Smooth muscle cell (in vitro differentiated cells): ENCODE measurements at regions not wholly inside any gene's neighbourhood (a gene's known extent, or its start where the extent isn't known, plus 50 kb on each side); places are given as distances from the start of the nearest gene placed in this dataset.

Source experiments
- DNase-seq: peaks from one replicate; lab custom pipeline; 2025; ENCODE audit not compliant: unreplicated experiment; lab: John Stamatoyannopoulos, UW
- H2AFZ ChIP-seq: fragments of 200-600 bp; sonication (generic); 2 replicates; pipeline ENCODE4 v1.6.0; 2016; ENCODE audit warnings: antibody characterized with exemption, low read depth, mild to moderate bottlenecking
- H3F3A ChIP-seq: fragments of 200-600 bp; sonication (generic); 2 replicates; pipeline ENCODE4 v1.6.0; 2017; ENCODE audit warnings: antibody characterized with exemption, low read depth
- H3K27ac ChIP-seq: fragments of 200-600 bp; sonication (generic); 2 replicates; pipeline ENCODE4 v1.5.1; 2016; ENCODE audit warnings: low read depth, mild to moderate bottlenecking
- H3K27me3 ChIP-seq: fragments of 200-600 bp; sonication (generic); 2 replicates; pipeline ENCODE4 v1.6.1; 2016; ENCODE audit warnings: low read depth, mild to moderate bottlenecking
- H3K36me3 ChIP-seq: fragments of 200-600 bp; sonication (generic); 2 replicates; pipeline ENCODE4 v1.5.1; 2016; ENCODE audit warnings: low read depth
- H3K4me1 ChIP-seq: fragments of 200-600 bp; sonication (generic); 2 replicates; pipeline ENCODE4 v1.5.1; 2016; ENCODE audit warnings: low read depth
- H3K4me2 ChIP-seq: fragments of 200-600 bp; sonication (generic); 2 replicates; pipeline ENCODE4 v1.6.0; 2016; ENCODE audit warnings: mild to moderate bottlenecking
- H3K4me3 ChIP-seq: fragments of 200-600 bp; sonication (generic); 2 replicates; pipeline ENCODE4 v1.5.1; 2016; ENCODE audit warnings: mild to moderate bottlenecking
- H3K79me2 ChIP-seq: fragments of 200-600 bp; sonication (generic); 2 replicates; pipeline ENCODE4 v1.6.0; 2016; ENCODE audit warnings: low read depth, mild to moderate bottlenecking
- H3K9ac ChIP-seq: fragments of 200-600 bp; sonication (generic); 2 replicates; pipeline ENCODE4 v1.6.0; 2016; ENCODE audit warnings: low read depth
- H3K9me3 ChIP-seq: fragments of 200-600 bp; sonication (generic); replicated peaks from 2 replicates; pipeline ENCODE4 v1.5.1; 2016; ENCODE audit warnings: low read depth
- H4K20me1 ChIP-seq: fragments of 200-600 bp; sonication (generic); 2 replicates; pipeline ENCODE4 v1.6.0; 2016; ENCODE audit warnings: low read depth
- CTCF ChIP-seq: fragments of 200-600 bp; sonication (generic); IDR thresholded peaks from 2 replicates; pipeline ENCODE4 v1.5.1; 2017; ENCODE audit warnings: borderline replicate concordance, mild to moderate bottlenecking, antibody characterized with exemption; ENCODE audit not compliant: insufficient read depth, poor library complexity, severe bottlenecking
- WGBS: methylation state at CpG from one replicate; pipeline ENCODE4 v1.1.7; 2016; ENCODE audit warnings: low lambda C conversion rate; 5-methylcytosine and 5-hydroxymethylcytosine counted together

- no peaks in the 10 kb centered on the region for H3K36me3 ChIP-seq
These were observed 118.3 kb upstream of the SHH start for GRCh38 chr7:155930527-155930926.

GRCh38 chr7:155930061-155930460 is 117.8 kb upstream of the SHH start:
- no peak for TF ChIP-seq CTCF
- 82% methylated on average over 8 of the region's 8 CpGs for WGBS

More at GRCh38 chr7:155930527-155930926, 118.3 kb upstream of the SHH start:
- WGBS = 100% methylated on average over 1 of the region's 1 CpG
- no peaks in the 10 kb centered on the region for H3K79me2 ChIP-seq
- H2AFZ ChIP-seq = no peak overlapping the region
- H3K9me3 ChIP-seq = no peaks in the 10 kb centered on the region
- no peak overlapping the region for H3K9ac ChIP-seq
- H3K4me3 ChIP-seq = no peak overlapping the region
- H4K20me1 ChIP-seq = no peaks in the 10 kb centered on the region
- no peak for DNase-seq
- H3K27ac ChIP-seq = no peak overlapping the region
- no peaks in the 10 kb centered on the region for H3K4me1 ChIP-seq
- H3K4me2 ChIP-seq = no peak overlapping the region
- no peaks in the 10 kb centered on the region for H3K27me3 ChIP-seq
- no peak for TF ChIP-seq CTCF
- H3F3A ChIP-seq = no peaks in the 10 kb centered on the region

DNA sequence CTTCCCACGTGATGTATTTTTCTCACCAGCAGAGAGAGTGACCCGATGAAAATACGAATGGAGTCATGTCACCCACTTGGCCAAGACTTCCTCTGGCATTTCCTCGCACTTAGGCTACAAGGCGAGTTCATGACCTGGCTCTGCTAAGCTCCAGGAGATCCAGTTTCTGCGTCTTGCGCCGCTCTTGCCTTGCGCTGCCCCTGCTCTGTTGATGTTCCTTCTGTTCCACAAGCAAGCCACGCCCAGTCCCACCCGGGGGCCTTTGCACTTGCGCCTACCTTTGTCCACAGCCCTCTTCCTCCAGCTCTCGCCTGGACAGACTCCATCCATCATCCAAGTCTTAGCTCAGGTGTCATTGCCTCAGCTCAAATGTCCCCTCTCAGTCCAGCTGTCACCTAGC is 116.3 kb upstream of the SHH start:
- no peaks in the 10 kb centered on the region for H3K36me3 ChIP-seq
- H3K27me3 ChIP-seq = no peaks in the 10 kb centered on the region
- no peaks in the 10 kb centered on the region for H4K20me1 ChIP-seq
- H3K79me2 ChIP-seq = no peaks in the 10 kb centered on the region
- H3F3A ChIP-seq = no peaks in the 10 kb centered on the region
- no peaks in the 10 kb centered on the region for H3K9me3 ChIP-seq
- H3K9ac ChIP-seq = no peak overlapping the region
- H2AFZ ChIP-seq = no peak overlapping the region
- no peak for TF ChIP-seq CTCF
- no peak overlapping the region for H3K27ac ChIP-seq
- H3K4me1 ChIP-seq = no peaks in the 10 kb centered on the region
- DNase-seq = no peak
- H3K4me3 ChIP-seq = no peak overlapping the region
- no peak overlapping the region for H3K4me2 ChIP-seq
- 84% methylated on average over 12 of the region's 13 CpGs for WGBS

More at GRCh38 chr7:155930061-155930460, 117.8 kb upstream of the SHH start:
- DNase-seq = no peak
- H3K9ac ChIP-seq = no peak overlapping the region
- H3K4me1 ChIP-seq = no peaks in the 10 kb centered on the region
- H3F3A ChIP-seq = no peaks in the 10 kb centered on the region
- H2AFZ ChIP-seq = no peak overlapping the region
- H3K4me3 ChIP-seq = no peak overlapping the region
- H3K4me2 ChIP-seq = no peak overlapping the region
- no peaks in the 10 kb centered on the region for H4K20me1 ChIP-seq
- H3K79me2 ChIP-seq = no peaks in the 10 kb centered on the region
- no peaks in the 10 kb centered on the region for H3K9me3 ChIP-seq
- no peak overlapping the region for H3K27ac ChIP-seq
- H3K36me3 ChIP-seq = no peaks in the 10 kb centered on the region
- H3K27me3 ChIP-seq = no peaks in the 10 kb centered on the region

DNA sequence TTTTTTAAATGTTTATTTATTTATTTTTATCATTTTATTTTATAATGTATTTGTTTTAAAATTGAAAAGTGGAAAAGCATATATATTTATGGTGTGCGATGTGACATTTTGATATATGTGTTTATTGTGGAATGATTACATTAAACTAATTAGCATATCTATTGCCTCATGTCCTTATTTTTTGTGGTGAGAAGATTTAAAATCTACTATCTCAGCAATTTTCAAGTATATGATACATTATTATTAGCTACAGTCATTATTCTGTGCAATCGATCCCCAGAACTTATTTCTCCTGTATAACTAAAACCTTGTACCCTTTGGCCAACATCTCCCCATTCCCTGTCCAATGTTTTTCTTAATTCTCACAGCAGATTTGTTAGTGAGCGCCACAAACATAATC is 115.6 kb upstream of the SHH start:
- Histone ChIP-seq H3K27me3 (no peaks in the 10 kb centered on the region), H3K4me2 (no peak overlapping the region), H3K9me3 (no peaks in the 10 kb centered on the region), H3F3A (no peaks in the 10 kb centered on the region), H3K79me2 (no peaks in the 10 kb centered on the region), H3K36me3 (no peaks in the 10 kb centered on the region), H2AFZ (no peak overlapping the region), H4K20me1 (no peaks in the 10 kb centered on the region), H3K9ac (no peak overlapping the region), H3K4me1 (no peaks in the 10 kb centered on the region), H3K4me3 (no peak overlapping the region), H3K27ac (no peak overlapping the region)
- 93% methylated on average over 3 of the region's 3 CpGs for WGBS
- DNase-seq = no peak
- TF ChIP-seq CTCF = no peak
